Stimulated activated CD4-positive, alpha-beta T cell treated with anti-CD3 and anti-CD28 coated beads, Interleukin-12 subunit alpha, Interleukin-12 subunit beta, amount 100 ng/mL, for 48 hours (primary cell): ENCODE measurements at regions not wholly inside any gene's neighbourhood (a gene's known extent, or its start where the extent isn't known, plus 50 kb on each side); places are given as distances from the start of the nearest gene placed in this dataset.
"Not testable (repeated sequence)": the region's sequence is repeated elsewhere in the genome, so short reads cannot be mapped to it uniquely, and the experiment has no call there.

Experiments used
- DNase-seq, 3 donors: peaks; one replicate each; pipeline ENCODE4 v3.0.0-alpha.2; 2020; ENCODE audit warnings: low read depth in 2 of 3, low spot score in 1 of 3

GRCh38 chr6:44734886-44735629 is 347.6 kb downstream of the CDC5L start:
- no peak for DNase-seq

DNA sequence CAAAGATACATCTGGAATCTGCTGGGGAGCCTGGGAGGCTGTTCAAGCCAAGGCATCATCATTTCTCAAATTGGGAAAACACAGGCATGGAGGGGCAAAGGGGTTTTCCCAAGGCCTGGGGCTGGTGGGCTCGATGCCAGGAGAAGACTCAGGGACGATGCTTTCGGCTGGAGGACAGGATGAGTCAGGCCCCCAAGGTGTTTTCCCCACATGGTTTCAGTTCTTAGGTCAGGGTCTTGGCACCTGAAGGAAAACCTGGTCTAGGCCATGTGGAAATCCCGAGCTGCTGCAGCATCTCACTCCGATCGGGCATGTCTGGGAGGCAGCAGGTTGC is 348.1 kb downstream of the CDC5L start:
- peak in 2 of 3 donors; percentile 9 to 24 for DNase-seq

DNA sequence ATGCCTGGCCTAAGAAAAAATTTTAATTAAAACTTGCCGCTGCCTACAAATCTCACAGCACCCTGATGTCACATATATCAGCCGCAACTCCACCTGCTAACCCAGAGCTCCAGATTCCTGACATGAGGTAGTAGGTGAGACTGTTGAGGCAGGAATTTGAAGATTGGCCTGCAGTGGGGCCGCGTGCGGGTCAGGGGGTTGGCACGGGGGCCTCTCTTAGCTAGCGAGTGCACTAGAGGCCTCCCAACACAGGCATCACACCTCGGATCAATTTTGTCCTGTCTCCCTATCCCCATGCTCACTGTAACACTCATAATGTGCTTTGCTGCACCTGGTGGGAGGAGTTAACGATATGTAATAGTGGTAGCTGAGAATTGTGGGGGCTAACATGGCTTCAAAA is 349.8 kb downstream of the CDC5L start:
- DNase-seq = no peak

- DNase-seq = no peak
Observed at GRCh38 chr6:44737829-44738528, 350.5 kb downstream of the CDC5L start.

DNA sequence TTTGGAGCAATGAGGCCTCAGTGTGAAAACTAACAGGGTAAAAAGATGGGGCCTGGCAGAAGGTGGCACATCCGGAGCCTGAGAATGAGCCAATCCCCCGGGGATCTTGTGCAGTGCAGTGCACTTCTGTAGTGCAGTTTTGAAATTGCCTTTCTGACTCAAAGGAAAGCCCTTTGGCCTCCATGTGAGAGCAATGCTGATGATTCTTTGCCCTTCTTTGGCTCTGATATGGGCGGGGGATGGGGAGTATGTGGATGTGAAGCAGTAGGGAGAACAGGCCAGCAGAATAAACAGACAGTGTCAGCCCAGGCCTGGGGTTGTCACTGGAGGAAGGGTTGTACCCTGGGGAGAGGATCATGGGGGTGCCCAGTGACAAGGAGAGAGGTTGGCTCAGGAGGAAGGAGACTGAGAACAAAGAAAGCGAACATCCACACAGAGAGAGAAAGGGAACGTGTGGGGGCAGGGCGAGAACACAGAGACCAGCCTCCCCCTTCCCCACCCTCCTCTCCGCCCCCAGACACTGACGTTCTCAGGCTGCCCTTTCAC is 351.2 kb downstream of the CDC5L start:
- DNase-seq = no peak

DNA sequence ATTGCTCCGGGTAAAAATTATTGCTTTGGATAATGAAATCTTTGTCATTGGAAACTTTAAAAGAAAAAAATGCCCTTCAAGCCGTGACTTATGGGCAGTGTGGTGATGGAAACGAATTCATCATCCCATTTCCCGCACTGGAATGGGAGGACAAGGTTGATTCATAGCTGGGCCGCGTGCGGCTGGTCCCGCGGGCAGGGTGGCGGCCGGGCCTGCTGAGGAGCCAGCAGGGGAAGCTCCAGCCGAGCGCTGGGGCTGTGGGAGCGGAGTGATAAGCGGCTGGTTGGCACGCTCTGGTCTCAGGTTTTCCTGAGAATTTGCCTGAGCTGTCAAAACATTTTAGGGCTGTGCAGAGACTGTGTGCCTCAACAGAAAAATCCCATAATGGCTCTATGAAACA is 351.7 kb downstream of the CDC5L start:
- no peak for DNase-seq

DNA sequence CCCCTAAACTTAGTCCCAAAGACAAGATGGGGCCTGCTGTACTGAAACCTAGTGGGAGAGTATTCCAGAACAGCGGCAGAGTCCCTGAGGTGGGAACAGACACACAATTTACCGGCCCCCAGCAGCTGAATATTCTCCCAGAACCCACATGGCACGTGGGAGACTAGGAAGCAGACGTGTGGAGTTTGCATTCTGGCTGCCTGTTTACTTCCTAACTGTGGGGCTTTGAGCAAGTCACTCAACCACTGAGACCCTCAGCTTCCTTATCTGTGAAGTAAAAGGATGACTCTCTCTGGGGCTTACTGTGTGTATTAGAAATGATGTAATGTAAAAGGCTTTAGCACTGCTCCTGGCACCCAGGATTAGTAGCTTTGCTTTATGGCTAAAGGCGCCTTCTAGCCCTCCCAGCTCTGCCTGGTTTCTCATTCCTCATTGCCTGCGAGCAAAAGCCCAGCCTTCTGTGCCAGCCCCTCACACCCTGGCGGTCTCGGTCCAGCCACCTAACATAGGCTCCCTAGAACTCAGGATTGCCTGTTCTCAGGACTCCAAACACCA is 353.1 kb downstream of the CDC5L start:
- DNase-seq = no peak

- DNase-seq = no peak
Observed at GRCh38 chr6:44742201-44742600, 354.7 kb downstream of the CDC5L start.

GRCh38 chr6:44742828-44743372 is 355.4 kb downstream of the CDC5L start:
- no peak for DNase-seq

DNA sequence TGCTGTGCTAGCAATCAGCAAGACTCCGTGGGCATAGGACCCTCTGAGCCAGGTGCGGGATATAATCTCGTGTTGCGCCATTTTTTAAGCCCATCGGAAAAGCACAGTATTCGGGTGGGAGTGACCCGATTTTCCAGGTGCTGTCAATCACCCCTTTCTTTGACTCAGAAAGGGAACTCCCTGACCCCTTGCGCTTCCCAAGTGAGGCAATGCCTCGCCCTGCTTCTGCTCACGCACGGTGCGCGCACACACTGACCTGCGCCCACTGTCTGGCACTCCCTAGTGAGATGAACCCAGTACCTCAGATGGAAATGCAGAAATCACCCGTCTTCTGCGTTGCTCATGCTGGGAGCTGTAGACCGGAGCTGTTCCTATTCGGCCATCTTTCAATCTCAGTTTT is 372.6 kb downstream of the CDC5L start:
- DNase-seq = not testable (repeated sequence)

GRCh38 chr6:44761046-44761445 is 373.5 kb downstream of the CDC5L start:
- no peak for DNase-seq

DNA sequence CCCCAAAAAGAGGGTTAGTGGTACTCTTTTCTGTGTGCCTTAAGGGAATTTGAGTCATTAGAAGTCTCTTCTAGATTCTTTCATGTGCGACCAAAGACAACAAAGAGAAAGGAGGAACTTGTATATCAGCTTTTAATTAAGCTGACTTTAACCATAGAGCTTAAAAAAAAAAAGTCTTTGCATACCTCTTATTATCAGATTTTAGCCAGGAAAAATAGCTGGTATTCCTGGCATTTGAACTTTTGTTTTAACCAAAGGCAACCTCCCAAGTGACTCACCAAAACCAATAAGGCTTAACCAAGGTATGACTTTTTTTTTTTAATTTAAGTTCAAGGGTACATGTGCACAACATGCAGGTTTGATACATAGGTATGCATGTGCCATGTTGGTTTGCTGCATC is 375.0 kb downstream of the CDC5L start:
- DNase-seq = no peak

GRCh38 chr6:44771647-44772415 is 384.3 kb downstream of the CDC5L start:
- no peak for DNase-seq

DNA sequence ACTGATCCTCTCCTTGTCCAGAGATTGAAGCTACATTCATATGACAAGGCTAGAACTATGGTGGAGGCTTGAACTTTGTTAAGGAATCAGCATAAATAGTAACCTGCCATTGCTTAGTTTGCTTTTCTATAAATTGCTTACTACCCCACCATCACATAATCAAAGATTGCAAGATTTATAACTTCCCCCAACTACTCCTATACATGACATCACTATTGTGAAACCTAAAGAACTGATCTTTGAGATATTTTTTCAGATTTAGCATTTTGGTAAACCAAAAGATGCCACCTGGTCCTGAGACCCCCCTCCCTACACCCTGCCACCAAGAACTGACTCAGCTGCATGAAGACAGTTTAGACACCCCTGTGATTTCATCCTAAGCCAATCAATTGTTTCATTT is 385.3 kb downstream of the CDC5L start:
- no peak for DNase-seq

- DNase-seq = no peak
Observed at GRCh38 chr6:44775121-44775520, 387.6 kb downstream of the CDC5L start.

GRCh38 chr6:44776344-44776743 is 388.8 kb downstream of the CDC5L start:
- DNase-seq = no peak

- DNase-seq = no peak
Observed at GRCh38 chr6:44778513-44778912, 391.0 kb downstream of the CDC5L start.
